HCT116 (cell line): ENCODE measurements at regions not wholly inside any gene's neighbourhood (a gene's known extent, or its start where the extent isn't known, plus 50 kb on each side); places are given as distances from the start of the nearest gene placed in this dataset.

Experiments
- CEBPB ChIP-seq: IDR thresholded peaks from 2 replicates; pipeline ENCODE4 v1.6.1; 2012; ENCODE audit warnings: low read depth
- CTCF ChIP-seq, 3 experiments: fragments of 200-600 bp in 1 of 3; sonication (generic) in 1 of 3; IDR thresholded peaks in 2 of 3; conservative IDR thresholded peaks in 1 of 3; 2 replicates each; pipeline ENCODE4 v1.5.1; 2012 to 2017; ENCODE audit warnings: low read depth in 2 of 3, low read length in 2 of 3, antibody characterized with exemption in 1 of 3, borderline replicate concordance in 1 of 3, control low read depth in 1 of 3, mild to moderate bottlenecking in 1 of 3, mixed read lengths in 1 of 3, mixed run types in 1 of 3, moderate library complexity in 1 of 3; ENCODE audit not compliant: insufficient read depth in 1 of 3
- FOSL1 ChIP-seq: IDR thresholded peaks from 2 replicates; pipeline ENCODE4 v1.6.1; 2012; ENCODE audit warnings: low read depth
- POLR2A ChIP-seq: IDR thresholded peaks from 2 replicates; pipeline ENCODE4 v1.7.0; 2011; ENCODE audit warnings: borderline replicate concordance; ENCODE audit not compliant: insufficient read depth, insufficient read length; ENCODE audit errors: extremely low read depth
- POLR2AphosphoS5 ChIP-seq: IDR thresholded peaks from 2 replicates; pipeline ENCODE4 v1.6.1; 2011; ENCODE audit warnings: mild to moderate bottlenecking, low read depth, low read length, moderate library complexity
- RAD21 ChIP-seq: IDR thresholded peaks from 2 replicates; pipeline ENCODE4 v1.6.1; 2012; ENCODE audit warnings: low read depth, mild to moderate bottlenecking
- YY1 ChIP-seq: IDR thresholded peaks from 2 replicates; pipeline ENCODE4 v1.6.1; 2011; ENCODE audit warnings: low read length, low read depth, moderate library complexity, mild to moderate bottlenecking; ENCODE audit not compliant: insufficient replicate concordance; ENCODE audit errors: extremely low read depth
- ZNF274 ChIP-seq: fragments of 200-500 bp; sonication (Bioruptor generic); IDR thresholded peaks from 2 replicates; pipeline ENCODE4 v1.6.1; 2014; ENCODE audit warnings: mild to moderate bottlenecking, low read depth, low read length, inconsistent platforms
- TF ChIP-seq, protein P1 (sequence below): IDR thresholded peaks from 2 replicates; pipeline ENCODE4 v1.6.1; 2012
- TF ChIP-seq, protein P2 (sequence below): IDR thresholded peaks from 2 replicates; pipeline ENCODE4 v1.6.1; 2012; ENCODE audit warnings: low read depth
- TF ChIP-seq, protein P3 (sequence below): IDR thresholded peaks from 2 replicates; pipeline ENCODE4 v1.6.1; 2011; ENCODE audit warnings: mild to moderate bottlenecking, low read length, moderate library complexity; ENCODE audit not compliant: insufficient replicate concordance; ENCODE audit errors: extremely low read depth

GRCh38 chr6:67350729-67351128 is 1284.4 kb upstream of the ADGRB3 start:
- TF ChIP-seq, protein P1, sequence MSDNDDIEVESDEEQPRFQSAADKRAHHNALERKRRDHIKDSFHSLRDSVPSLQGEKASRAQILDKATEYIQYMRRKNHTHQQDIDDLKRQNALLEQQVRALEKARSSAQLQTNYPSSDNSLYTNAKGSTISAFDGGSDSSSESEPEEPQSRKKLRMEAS: no peak
- TF ChIP-seq, protein P2, sequence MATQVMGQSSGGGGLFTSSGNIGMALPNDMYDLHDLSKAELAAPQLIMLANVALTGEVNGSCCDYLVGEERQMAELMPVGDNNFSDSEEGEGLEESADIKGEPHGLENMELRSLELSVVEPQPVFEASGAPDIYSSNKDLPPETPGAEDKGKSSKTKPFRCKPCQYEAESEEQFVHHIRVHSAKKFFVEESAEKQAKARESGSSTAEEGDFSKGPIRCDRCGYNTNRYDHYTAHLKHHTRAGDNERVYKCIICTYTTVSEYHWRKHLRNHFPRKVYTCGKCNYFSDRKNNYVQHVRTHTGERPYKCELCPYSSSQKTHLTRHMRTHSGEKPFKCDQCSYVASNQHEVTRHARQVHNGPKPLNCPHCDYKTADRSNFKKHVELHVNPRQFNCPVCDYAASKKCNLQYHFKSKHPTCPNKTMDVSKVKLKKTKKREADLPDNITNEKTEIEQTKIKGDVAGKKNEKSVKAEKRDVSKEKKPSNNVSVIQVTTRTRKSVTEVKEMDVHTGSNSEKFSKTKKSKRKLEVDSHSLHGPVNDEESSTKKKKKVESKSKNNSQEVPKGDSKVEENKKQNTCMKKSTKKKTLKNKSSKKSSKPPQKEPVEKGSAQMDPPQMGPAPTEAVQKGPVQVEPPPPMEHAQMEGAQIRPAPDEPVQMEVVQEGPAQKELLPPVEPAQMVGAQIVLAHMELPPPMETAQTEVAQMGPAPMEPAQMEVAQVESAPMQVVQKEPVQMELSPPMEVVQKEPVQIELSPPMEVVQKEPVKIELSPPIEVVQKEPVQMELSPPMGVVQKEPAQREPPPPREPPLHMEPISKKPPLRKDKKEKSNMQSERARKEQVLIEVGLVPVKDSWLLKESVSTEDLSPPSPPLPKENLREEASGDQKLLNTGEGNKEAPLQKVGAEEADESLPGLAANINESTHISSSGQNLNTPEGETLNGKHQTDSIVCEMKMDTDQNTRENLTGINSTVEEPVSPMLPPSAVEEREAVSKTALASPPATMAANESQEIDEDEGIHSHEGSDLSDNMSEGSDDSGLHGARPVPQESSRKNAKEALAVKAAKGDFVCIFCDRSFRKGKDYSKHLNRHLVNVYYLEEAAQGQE: no peak
- TF ChIP-seq CTCF (IDR thresholded peaks at IDR 0.05 in 2 of 3, conservative IDR thresholded peaks at IDR 0.05 in 1 of 3; ENCODE audit: borderline replicate concordance in 1 of 3, insufficient read depth in 1 of 3, low read depth in 2 of 3, low read length in 2 of 3) (no peak), POLR2AphosphoS5 (no peak), FOSL1 (no peak), POLR2A (no peak), YY1 (no peak), CEBPB (no peak), RAD21 (no peak), ZNF274 (no peak)
- TF ChIP-seq, protein P3, sequence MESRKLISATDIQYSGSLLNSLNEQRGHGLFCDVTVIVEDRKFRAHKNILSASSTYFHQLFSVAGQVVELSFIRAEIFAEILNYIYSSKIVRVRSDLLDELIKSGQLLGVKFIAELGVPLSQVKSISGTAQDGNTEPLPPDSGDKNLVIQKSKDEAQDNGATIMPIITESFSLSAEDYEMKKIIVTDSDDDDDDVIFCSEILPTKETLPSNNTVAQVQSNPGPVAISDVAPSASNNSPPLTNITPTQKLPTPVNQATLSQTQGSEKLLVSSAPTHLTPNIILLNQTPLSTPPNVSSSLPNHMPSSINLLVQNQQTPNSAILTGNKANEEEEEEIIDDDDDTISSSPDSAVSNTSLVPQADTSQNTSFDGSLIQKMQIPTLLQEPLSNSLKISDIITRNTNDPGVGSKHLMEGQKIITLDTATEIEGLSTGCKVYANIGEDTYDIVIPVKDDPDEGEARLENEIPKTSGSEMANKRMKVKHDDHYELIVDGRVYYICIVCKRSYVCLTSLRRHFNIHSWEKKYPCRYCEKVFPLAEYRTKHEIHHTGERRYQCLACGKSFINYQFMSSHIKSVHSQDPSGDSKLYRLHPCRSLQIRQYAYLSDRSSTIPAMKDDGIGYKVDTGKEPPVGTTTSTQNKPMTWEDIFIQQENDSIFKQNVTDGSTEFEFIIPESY: no peak
